ENCODE measurements at regions not wholly inside any gene's neighbourhood (a gene's known extent, or its start where the extent isn't known, plus 50 kb on each side); places are given as distances from the start of the nearest gene placed in this dataset.

- no peak for TF ChIP-seq CTCF (conservative IDR thresholded peaks at IDR 0.05)
- H3K27ac ChIP-seq: no peak overlapping the region
Observed at GRCh38 chr14:76931631-76932402, 96.7 kb downstream of the IRF2BPL start.

- no peak overlapping the region for H3K27ac ChIP-seq
- no peak for TF ChIP-seq CTCF (conservative IDR thresholded peaks at IDR 0.05)
Observed at GRCh38 chr14:76930549-76930948, 98.0 kb downstream of the IRF2BPL start.

GRCh38 chr14:76929927-76930326, 98.6 kb downstream of the IRF2BPL start:
- H3K27ac ChIP-seq: no peak overlapping the region
- no peak for TF ChIP-seq CTCF (conservative IDR thresholded peaks at IDR 0.05)

GRCh38 chr14:76927971-76928700, 100.4 kb downstream of the IRF2BPL start:
- no peak overlapping the region for H3K27ac ChIP-seq
- no peak for TF ChIP-seq CTCF (conservative IDR thresholded peaks at IDR 0.05)

GRCh38 chr14:76926521-76927251, 100.5 kb downstream of the LRRC74A start:
- TF ChIP-seq CTCF (conservative IDR thresholded peaks at IDR 0.05): no peak
- no peak overlapping the region for H3K27ac ChIP-seq

- no peak for TF ChIP-seq CTCF (conservative IDR thresholded peaks at IDR 0.05)
- H3K27ac ChIP-seq: no peak overlapping the region
Observed at GRCh38 chr14:76925097-76925441, 98.9 kb downstream of the LRRC74A start.

All from VCaP (cell line).